NT2/D1 (cell line): ENCODE measurements at regions not wholly inside any gene's neighbourhood (a gene's known extent, or its start where the extent isn't known, plus 50 kb on each side); places are given as distances from the start of the nearest gene placed in this dataset.

Experiments
- SUZ12 ChIP-seq: IDR thresholded peaks from 2 replicates; pipeline ENCODE4 v1.6.1; 2011; ENCODE audit not compliant: insufficient read length, insufficient read depth; ENCODE audit errors: extremely low read depth
- ZNF274 ChIP-seq: IDR thresholded peaks from 2 replicates; pipeline ENCODE4 v1.6.1; 2011; ENCODE audit warnings: mild to moderate bottlenecking, low read depth, low read length

- TF ChIP-seq ZNF274 = no peak
- TF ChIP-seq SUZ12 = no peak
These were observed 95.4 kb upstream of the ANO4 start for GRCh38 chr12:100699209-100699608.
